ENCODE measurements at regions not wholly inside any gene's neighbourhood (a gene's known extent, or its start where the extent isn't known, plus 50 kb on each side); places are given as distances from the start of the nearest gene placed in this dataset.

DNA sequence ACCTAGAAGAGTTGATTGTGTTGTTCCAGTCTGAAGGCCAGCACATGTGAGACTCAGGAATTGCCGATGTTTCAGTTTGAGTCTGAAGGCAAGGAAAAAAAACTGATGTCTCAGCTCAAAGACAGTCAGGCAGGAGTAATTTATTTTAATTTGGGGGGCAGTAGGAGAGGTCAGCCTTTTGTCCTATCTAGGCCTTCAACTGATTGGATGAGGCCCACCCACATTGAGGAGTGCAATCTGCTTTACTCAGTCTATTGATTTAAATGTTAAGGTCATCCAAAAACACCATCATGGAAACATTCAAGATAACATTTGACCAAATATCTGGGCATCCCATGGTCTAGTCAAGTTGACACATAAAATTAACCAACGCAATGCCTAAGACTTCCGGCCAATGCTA is 288.9 kb downstream of the CDK5RAP2 start:
- no peak for DNase-seq

- DNase-seq = no peak
These were observed 289.7 kb downstream of the CDK5RAP2 start for GRCh38 chr9:120289990-120290975.

DNA sequence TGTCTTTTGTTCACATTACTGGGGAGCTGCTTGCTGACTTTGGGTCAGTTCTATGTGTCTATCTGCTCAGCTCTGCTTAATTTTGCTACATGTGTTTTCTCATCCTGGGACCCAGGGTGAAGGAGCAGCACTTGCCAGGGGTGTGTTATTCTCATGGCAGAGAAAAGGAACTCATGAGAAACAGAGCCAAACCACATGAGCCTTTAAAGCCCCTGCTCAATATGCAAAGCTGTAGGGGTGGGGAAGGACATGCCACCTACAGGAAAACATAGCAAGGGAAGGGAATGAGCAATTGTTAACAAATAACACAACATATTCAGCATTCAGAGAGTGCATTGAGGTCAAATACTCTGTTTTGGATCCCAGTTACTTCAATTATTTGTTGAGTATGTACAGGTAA is 290.9 kb downstream of the CDK5RAP2 start:
- no peak for DNase-seq

- DNase-seq = no peak
These were observed 293.4 kb downstream of the CDK5RAP2 start for GRCh38 chr9:120286530-120286929.

DNA sequence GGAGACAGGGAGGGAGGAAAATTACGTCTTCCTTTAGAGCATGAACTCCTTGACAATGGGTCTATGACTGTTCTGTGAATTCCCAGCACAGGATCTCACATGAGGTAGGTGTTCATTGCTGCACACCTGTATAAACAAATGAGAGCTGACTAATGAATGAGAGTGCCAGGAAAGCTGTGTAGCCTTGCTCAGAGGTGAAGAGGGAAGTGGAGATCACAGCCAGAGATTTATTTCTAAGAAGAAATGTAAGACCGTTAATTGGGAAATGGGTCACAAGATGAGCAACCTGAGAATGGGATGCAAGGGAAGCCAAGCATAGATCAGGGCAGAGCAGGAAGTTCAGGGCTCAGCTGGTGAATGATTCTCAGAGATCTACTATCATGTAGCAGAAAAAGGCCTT is 295.1 kb downstream of the CDK5RAP2 start:
- DNase-seq = no peak

DNA sequence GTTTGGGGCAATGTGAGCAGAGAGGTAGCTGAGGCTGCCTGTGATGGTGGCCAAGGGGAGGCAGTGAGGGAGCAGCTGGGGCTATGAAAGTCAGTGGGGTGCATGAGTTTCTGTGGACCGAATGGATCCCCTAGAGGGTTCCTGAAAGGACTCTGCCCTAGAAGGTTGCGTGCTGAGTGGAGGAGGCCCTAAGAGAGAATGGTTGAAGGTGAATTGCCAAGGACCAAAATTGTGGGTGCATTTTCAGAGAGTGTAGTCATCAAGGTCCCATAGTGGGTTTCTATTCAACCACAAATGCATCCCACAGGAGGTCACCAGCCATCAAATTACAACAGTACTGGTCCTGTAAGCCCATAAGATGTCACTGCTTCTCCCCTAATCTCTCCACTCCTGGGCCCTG is 298.3 kb downstream of the CDK5RAP2 start:
- no peak for DNase-seq

DNA sequence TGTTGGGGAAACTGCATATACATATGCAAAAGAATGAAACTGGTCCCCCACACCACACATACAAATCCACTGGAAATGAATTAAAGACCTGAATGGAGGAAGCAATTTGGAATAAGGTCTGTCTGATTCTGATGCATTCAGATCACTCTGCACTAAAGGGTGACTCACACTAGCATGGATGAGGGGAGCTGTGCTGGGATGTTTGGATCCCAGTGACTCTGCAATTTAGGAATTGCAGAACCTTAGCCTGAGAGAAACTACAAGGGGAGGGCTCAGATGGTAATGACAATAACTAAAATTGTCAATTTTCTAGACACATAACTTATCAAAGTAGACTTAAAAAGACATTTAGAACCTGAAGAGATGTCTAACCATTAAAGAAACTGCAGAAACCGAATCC is 312.0 kb downstream of the CDK5RAP2 start:
- no peak for DNase-seq

GRCh38 chr9:120265791-120266190 is 314.2 kb downstream of the CDK5RAP2 start:
- no peak for DNase-seq

DNA sequence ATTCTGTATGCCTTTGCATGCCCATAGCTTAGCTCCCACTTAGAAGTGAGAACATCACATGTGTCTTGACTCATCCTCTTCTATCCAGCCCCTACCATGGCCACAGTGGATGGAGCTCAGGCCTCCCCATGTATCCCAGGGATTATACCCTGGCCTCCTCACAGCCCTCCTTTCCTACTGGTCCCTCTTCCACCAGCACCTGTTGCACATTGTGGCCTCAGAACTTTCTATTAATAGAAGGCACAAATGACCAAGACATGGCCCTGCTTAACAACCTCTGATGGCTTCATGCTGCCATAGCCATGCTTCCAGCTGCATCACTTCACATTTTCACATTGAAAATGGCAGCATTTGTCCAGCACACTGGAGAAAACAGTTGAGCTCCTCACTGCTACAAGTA is 315.4 kb downstream of the CDK5RAP2 start:
- DNase-seq = no peak

GRCh38 chr9:120263836-120264235 is 316.1 kb downstream of the CDK5RAP2 start:
- no peak for DNase-seq

DNA sequence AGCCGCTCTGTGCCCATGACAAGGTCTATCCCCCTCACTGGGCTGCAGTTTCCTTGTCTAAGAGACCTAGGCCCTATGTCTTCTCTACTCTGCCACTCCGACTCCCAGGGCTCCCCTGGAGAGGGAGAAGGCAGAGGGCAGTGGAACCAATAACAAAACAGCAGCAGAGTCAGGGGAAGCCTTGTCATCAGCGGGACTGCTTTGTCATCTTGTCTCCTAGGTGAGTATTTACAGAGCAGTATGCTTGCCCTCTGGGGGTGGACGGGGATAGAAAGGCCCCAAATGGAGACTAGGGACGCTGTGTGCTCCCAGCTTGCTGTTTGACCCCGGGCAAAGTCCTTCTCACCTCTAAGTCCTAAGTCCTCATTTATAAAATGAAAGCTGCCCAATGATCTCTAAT is 318.5 kb downstream of the CDK5RAP2 start:
- DNase-seq = no peak

GRCh38 chr9:120259100-120259499 is 320.9 kb downstream of the CDK5RAP2 start:
- no peak for DNase-seq

DNA sequence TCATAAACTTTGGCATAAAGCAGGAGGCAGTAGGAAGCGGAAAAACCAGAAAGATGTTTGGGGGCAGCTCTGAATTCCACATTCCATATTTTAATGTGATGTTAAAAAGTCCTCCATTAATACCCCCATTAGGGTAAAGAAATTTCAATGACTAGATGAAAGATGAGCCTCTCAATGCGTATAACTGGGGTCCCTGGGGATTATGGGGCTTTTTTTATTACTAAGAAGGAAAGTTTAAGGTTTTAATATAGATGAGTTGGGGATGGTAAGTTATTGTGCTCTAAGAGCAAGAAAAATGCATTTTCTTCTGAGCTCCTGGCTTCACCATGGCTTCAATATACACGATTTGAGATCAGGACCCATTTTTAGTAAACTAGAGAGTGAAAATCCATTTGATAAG is 321.9 kb downstream of the CDK5RAP2 start:
- no peak for DNase-seq

- peak; percentile 14 for DNase-seq
These were observed 322.5 kb downstream of the CDK5RAP2 start for GRCh38 chr9:120257483-120257882.

GRCh38 chr9:120256146-120256545 is 323.8 kb downstream of the CDK5RAP2 start:
- DNase-seq = no peak

DNA sequence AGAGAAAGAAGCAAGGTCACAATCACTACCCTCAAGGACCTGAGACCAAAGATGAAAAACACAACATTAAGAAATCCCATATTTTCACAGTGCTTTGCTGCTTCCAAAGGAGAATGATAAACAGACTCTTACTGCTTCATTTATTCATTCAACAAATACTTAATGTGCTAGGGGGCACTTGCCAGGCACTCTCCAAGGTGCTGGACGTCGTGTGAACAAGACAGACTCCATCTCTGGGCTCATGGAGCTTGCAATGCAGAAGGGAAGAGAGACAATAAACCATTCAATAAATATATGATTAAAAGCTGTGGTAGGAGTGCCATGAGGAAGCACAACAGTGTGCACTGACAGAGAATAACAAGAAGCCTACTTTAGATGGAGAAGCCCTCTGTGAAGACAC is 327.7 kb downstream of the CDK5RAP2 start:
- no peak for DNase-seq

DNA sequence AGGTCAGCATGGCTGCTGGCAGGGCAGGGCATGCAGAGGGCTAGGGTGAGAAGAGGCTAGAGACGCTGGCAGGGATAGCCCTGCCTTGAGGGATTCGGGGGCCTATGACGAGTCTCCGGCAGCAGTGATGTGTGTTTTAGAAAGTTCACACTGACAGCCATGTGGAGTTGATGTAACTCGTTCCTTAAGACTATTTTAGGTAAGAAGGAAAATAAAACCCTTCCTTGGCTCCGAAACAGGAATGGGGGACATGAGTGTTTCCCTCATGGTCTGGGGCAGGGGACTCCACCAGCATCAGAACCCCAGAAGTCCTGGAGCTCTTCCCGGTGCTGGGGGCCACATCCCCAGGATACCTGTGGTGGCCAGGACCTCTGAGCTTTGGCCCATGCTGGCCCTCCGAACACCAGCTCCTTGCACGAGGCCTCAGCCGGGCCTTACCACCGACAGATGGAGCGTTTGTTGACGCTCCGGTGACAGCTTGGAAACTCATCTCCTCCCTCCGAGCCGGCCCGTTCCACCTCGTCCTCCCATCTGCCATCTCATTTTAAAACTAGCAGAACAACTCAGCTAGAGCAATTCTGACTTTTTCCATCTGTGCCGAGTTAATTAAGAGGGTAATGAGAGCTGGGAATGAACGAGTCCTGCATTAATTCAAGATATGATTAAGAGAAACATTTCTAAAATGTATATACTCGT is 337.7 kb downstream of the CDK5RAP2 start:
- DNase-seq = peak; percentile 76

DNA sequence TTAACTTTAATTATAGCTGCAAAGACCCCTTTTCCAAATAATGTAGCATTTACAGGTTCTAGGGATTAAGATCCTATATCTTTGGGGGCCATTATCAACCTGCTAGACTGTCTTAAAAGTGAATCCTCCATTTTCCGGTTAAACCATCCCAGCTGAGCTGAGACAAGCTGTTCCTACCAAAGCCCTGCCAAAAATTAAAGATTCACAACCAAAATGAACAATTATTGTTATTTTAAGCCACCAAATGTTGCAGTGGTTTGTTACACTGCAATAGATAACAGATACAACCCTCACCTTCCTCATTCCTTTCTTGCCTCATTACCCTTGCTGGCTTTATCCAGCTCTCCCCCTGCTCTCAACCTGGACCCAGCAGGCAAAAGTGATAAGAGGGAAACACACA is 343.4 kb downstream of the CDK5RAP2 start:
- DNase-seq = no peak

GRCh38 chr9:120235081-120235480 is 344.9 kb downstream of the CDK5RAP2 start:
- DNase-seq = peak; percentile 58

GRCh38 chr9:120230227-120230626 is 349.7 kb downstream of the CDK5RAP2 start:
- DNase-seq = no peak

DNA sequence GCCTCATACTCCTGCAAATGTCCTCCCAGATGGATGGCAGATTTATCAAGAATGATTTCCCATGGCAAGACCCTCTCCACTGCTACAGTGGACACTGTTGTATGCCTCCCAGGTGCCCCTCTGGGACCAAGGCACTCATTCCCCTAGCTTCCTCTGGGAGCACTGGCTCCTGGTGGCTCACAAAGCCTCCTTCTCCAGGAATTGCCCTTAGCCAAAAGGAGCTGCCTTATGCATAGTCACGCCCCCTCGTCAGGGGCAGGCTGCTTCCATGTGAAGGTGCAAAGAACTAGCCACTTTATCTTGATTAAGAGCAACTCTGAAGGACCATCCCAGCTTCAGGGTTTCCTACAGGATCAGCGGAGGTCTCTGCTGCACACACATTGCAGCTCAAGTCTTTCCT is 358.1 kb downstream of the CDK5RAP2 start:
- DNase-seq = no peak

DNA sequence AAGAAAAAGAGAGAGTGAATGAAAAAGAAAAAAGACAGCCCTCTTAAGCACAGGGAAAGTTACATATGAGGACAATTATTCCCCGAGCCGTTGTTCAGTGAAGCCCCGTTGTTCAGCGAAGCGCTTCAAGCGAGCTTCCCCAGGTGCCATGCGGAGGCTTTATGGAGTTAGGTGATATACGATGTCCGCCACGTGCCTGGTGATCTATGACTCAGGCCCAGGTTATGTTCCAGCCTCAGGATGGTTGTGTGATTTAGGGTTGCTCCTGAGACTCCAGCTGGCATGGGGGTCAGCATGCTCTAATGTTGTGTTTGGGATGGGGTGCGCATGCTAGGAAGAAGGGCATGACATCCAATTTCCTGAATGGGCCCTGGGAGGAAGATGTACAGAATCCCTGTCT is 365.6 kb downstream of the CDK5RAP2 start:
- DNase-seq = no peak

- DNase-seq = no peak
These were observed 367.1 kb downstream of the CDK5RAP2 start for GRCh38 chr9:120212853-120213200.

GRCh38 chr9:120212153-120212852 is 367.7 kb downstream of the CDK5RAP2 start:
- DNase-seq = no peak
